GM12878 (cell line): ENCODE measurements at regions not wholly inside any gene's neighbourhood (a gene's known extent, or its start where the extent isn't known, plus 50 kb on each side); places are given as distances from the start of the nearest gene placed in this dataset.

Experiments used
- ATAC-seq: fragments of 200-7000 bp; cut with Tn5 transposase; 3 replicates; pipeline ENCODE4 v1.9.1; 2020; ENCODE audit warnings: mild to moderate bottlenecking, moderate library complexity
- BruUV-seq: library from RNA; stranded (reverse); fragments of 400-500 nt; replicated peaks from 2 replicates; lab custom pipeline; 2021; lab: Mats Ljungman, UMichigan
- CTCF ChIA-PET: fragments of 300-600 bp; sonication (Branson Sonifier 250); formaldehyde crosslinking; extraction: SDS; loops from one replicate; lab custom pipeline; 2021; ENCODE audit warnings: inconsistent platforms; lab: Yijun Ruan, JAX
- POLR2A ChIA-PET: fragments of 350-600 bp; formaldehyde crosslinking; extraction: SDS; loops from one replicate; lab custom pipeline; 2021; ENCODE audit warnings: inconsistent platforms; lab: Charles Lee
- RAD21 ChIA-PET: fragments of 300-600 bp; sonication (Branson Sonifier 250); formaldehyde crosslinking; loops from one replicate; lab custom pipeline; 2023; ENCODE audit warnings: antibody characterized with exemption; ENCODE audit not compliant: unreplicated experiment; lab: Charles Lee
- SMC1A ChIA-PET: fragments of 300-600 bp; sonication (Branson Sonifier 250); formaldehyde crosslinking; loops from one replicate; lab custom pipeline; 2023; ENCODE audit not compliant: unreplicated experiment, uncharacterized antibody; lab: Charles Lee
- DNase-seq: peaks from one replicate; pipeline ENCODE4 v3.0.0-alpha.2; 2011; ENCODE audit warnings: low read depth, low spot score
- FAIRE-seq: peaks from 3 replicates; lab custom pipeline; 2011; peaks lifted over from hg19 to GRCh38; lab: Jason Lieb, UNC
- H2AFZ ChIP-seq: 2 replicates; pipeline ENCODE4 v1.6.0; 2011; ENCODE audit warnings: low read depth, low read length, control low read depth; ENCODE audit not compliant: control insufficient read depth
- H3K27ac ChIP-seq: 2 replicates; pipeline ENCODE4 v1.5.1; 2011; ENCODE audit warnings: control low read depth; ENCODE audit not compliant: control insufficient read depth, insufficient read depth
- H3K27me3 ChIP-seq, 2 experiments: replicated peaks in 1 of 2; 2 replicates each; pipeline versions ENCODE4 v1.6.0 to v1.6.1; 2011; ENCODE audit warnings: low read length in 1 of 2; ENCODE audit not compliant: control insufficient read depth in 2 of 2, insufficient read depth in 2 of 2
- H3K36me3 ChIP-seq, 2 experiments: 2 replicates each; pipeline ENCODE4 v1.5.1; 2011; ENCODE audit warnings: low read length in 1 of 2; ENCODE audit not compliant: control insufficient read depth in 2 of 2, insufficient read depth in 2 of 2
- H3K4me1 ChIP-seq: 2 replicates; pipeline ENCODE4 v1.6.1; 2011; ENCODE audit warnings: mild to moderate bottlenecking, low read length, moderate library complexity, mixed read lengths; ENCODE audit not compliant: control insufficient read depth, insufficient read depth
- H3K4me2 ChIP-seq: 2 replicates; pipeline ENCODE4 v1.6.0; 2011; ENCODE audit warnings: control low read depth; ENCODE audit not compliant: control insufficient read depth, insufficient read depth
- H3K4me3 ChIP-seq: fragments of 200-600 bp; sonication (generic); 2 replicates; pipeline ENCODE4 v1.5.1; 2016
- H3K79me2 ChIP-seq: 2 replicates; pipeline ENCODE4 v1.6.0; 2011; ENCODE audit warnings: low read length; ENCODE audit not compliant: control insufficient read depth, insufficient read depth
- H3K9ac ChIP-seq: 2 replicates; pipeline ENCODE4 v1.8.0; 2011; ENCODE audit warnings: low read length, control low read depth, mixed read lengths; ENCODE audit not compliant: control insufficient read depth, insufficient read depth
- H3K9me3 ChIP-seq: replicated peaks from 3 replicates; pipeline ENCODE4 v1.5.1; 2011; ENCODE audit warnings: mild to moderate bottlenecking, low read length; ENCODE audit not compliant: control insufficient read depth, insufficient read depth
- H4K20me1 ChIP-seq: 2 replicates; pipeline ENCODE4 v1.6.0; 2011; ENCODE audit not compliant: control insufficient read depth, insufficient read depth
- CREB1 ChIP-seq: IDR thresholded peaks from 2 replicates; pipeline ENCODE4 v1.6.1; 2012; ENCODE audit warnings: low read depth, mild to moderate bottlenecking, inconsistent platforms
- EP300 ChIP-seq, 2 experiments: fragments of 150-350 bp in 1 of 2; IDR thresholded peaks; 2 replicates each; pipeline ENCODE4 v1.6.1; 2011 to 2012; ENCODE audit warnings: low read depth in 2 of 2, low read length in 2 of 2, borderline replicate concordance in 1 of 2, improper control_type of control experiment in 1 of 2, inconsistent platforms in 1 of 2; ENCODE audit not compliant: control insufficient read depth in 1 of 2
- FOXM1 ChIP-seq: IDR thresholded peaks from 2 replicates; pipeline ENCODE4 v1.6.1; 2012; ENCODE audit warnings: low read depth, mild to moderate bottlenecking, inconsistent platforms, low read length, moderate library complexity
- GABPA ChIP-seq: IDR thresholded peaks from 2 replicates; pipeline ENCODE4 v1.6.1; 2014; ENCODE audit warnings: antibody characterized with exemption, low read depth, mild to moderate bottlenecking, inconsistent platforms
- NRF1 ChIP-seq: conservative IDR thresholded peaks from 2 replicates; pipeline ENCODE4 v1.6.1; 2011; ENCODE audit warnings: mild to moderate bottlenecking, low read depth, low read length, improper control_type of control experiment
- POLR2A ChIP-seq: IDR thresholded peaks from 2 replicates; pipeline ENCODE4 v1.6.1; 2011; ENCODE audit warnings: low read depth, mild to moderate bottlenecking, low read length
- POLR2AphosphoS2 ChIP-seq: IDR thresholded peaks from 2 replicates; pipeline ENCODE4 v1.6.1; 2011; ENCODE audit warnings: low read depth, mild to moderate bottlenecking, low read length, improper control_type of control experiment, moderate library complexity
- RBBP5 ChIP-seq: fragments of 200-600 bp; sonication (generic); conservative IDR thresholded peaks from 2 replicates; pipeline ENCODE4 v1.6.1; 2016
- STAT1 ChIP-seq: fragments of 450-650 bp; conservative IDR thresholded peaks from 2 replicates; pipeline ENCODE4 v1.6.1; 2014; ENCODE audit warnings: antibody characterized with exemption, mild to moderate bottlenecking
- TBL1XR1 ChIP-seq: IDR thresholded peaks from 2 replicates; pipeline ENCODE4 v1.6.1; 2012; ENCODE audit warnings: low read depth, low read length, improper control_type of control experiment
- TCF3 ChIP-seq: IDR thresholded peaks from 2 replicates; pipeline ENCODE4 v1.6.1; 2012; ENCODE audit warnings: low read depth, mild to moderate bottlenecking, low read length, borderline replicate concordance; ENCODE audit not compliant: insufficient read depth
- ZSCAN29 ChIP-seq: fragments of 450-650 bp; IDR thresholded peaks from 2 replicates; pipeline ENCODE4 v1.6.1; 2017; ENCODE audit warnings: mild to moderate bottlenecking, moderate library complexity
- WGBS: methylation state at CpG from one replicate; pipeline ENCODE4 v1.1.6; 2016; ENCODE audit warnings: low lambda C conversion rate; ENCODE audit not compliant: insufficient replicate concordance, insufficient coverage; ENCODE audit errors: missing lambda C conversion rate; 5-methylcytosine and 5-hydroxymethylcytosine counted together
- in situ Hi-C: fragments of 300-500 bp; cut with MboI; formaldehyde crosslinking; loops from 9 replicates; pipeline ENCODE4 v1.14.3; 2018; ENCODE audit warnings: mixed read lengths
- intact Hi-C: fragments of 100-400 bp; cut with micrococcal nuclease; formaldehyde crosslinking; loops from one replicate; pipeline ENCODE4 v1.14.2; 2022; ENCODE audit not compliant: unreplicated experiment
- TF ChIP-seq, protein P1 (sequence below): fragments of 450-650 bp; IDR thresholded peaks from 2 replicates; pipeline ENCODE4 v1.6.1; 2017; ENCODE audit warnings: mild to moderate bottlenecking, moderate library complexity
- TF ChIP-seq, protein P2 (sequence below): IDR thresholded peaks from 2 replicates; pipeline ENCODE4 v1.6.1; 2012; ENCODE audit warnings: low read length, inconsistent platforms
- TF ChIP-seq, protein P3 (sequence below): fragments of 450-650 bp; IDR thresholded peaks from 2 replicates; pipeline ENCODE4 v1.6.1; 2016; ENCODE audit warnings: mild to moderate bottlenecking

DNA sequence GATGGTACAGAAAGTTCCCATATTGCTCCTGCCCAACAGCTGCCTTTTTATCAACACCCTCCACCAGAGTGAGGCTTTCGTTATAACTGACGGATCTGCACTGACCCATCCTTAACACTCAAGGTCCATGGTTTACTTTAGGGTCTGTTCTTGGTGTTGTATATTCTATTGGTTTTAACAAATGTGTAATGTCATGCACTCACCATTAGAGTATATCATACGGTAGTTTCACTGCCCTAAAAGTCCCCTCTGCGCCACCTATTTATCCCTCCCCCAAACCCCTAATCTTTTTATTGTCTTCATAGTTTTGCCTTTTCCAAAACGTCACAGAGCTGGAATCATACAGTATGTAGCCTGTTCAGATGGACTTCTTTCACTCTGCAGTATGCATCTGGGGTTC lies 102.8 kb upstream of the TNS3 start (continued):
- TF ChIP-seq, protein P1, sequence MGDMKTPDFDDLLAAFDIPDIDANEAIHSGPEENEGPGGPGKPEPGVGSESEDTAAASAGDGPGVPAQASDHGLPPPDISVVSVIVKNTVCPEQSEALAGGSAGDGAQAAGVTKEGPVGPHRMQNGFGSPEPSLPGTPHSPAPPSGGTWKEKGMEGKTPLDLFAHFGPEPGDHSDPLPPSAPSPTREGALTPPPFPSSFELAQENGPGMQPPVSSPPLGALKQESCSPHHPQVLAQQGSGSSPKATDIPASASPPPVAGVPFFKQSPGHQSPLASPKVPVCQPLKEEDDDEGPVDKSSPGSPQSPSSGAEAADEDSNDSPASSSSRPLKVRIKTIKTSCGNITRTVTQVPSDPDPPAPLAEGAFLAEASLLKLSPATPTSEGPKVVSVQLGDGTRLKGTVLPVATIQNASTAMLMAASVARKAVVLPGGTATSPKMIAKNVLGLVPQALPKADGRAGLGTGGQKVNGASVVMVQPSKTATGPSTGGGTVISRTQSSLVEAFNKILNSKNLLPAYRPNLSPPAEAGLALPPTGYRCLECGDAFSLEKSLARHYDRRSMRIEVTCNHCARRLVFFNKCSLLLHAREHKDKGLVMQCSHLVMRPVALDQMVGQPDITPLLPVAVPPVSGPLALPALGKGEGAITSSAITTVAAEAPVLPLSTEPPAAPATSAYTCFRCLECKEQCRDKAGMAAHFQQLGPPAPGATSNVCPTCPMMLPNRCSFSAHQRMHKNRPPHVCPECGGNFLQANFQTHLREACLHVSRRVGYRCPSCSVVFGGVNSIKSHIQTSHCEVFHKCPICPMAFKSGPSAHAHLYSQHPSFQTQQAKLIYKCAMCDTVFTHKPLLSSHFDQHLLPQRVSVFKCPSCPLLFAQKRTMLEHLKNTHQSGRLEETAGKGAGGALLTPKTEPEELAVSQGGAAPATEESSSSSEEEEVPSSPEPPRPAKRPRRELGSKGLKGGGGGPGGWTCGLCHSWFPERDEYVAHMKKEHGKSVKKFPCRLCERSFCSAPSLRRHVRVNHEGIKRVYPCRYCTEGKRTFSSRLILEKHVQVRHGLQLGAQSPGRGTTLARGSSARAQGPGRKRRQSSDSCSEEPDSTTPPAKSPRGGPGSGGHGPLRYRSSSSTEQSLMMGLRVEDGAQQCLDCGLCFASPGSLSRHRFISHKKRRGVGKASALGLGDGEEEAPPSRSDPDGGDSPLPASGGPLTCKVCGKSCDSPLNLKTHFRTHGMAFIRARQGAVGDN, result no peak
- no peak for TF ChIP-seq TCF3
- TF ChIP-seq, all 136 proteins: peak for 0

DNA sequence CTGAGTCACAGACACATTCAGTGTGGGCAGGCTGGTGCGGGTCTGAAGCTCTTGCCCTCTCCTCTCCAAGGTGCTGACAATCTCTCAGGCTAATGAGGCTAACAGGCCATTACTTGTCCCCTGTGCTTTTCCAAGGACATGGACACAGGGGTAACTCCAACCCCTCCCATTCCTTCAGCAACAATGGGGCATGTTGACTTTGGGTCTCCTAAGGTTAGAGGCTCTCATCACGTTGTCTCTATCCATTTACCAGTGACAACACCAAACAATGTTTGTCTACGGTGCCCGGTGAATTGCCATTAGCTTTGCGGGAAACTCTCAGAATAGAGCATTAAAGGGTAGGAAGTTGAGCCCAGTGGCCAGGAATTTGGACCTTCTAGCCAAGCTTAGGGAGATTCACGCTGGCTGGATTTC lies 101.6 kb upstream of the TNS3 start:
- Histone ChIP-seq H3K27me3 (peaks cover 0 to 1% of the 10 kb centered on the region in 2 experiments; a peak in 1 of 4 replicates), H4K20me1 (no peaks in the 10 kb centered on the region), H3K4me2 (no peak overlapping the region), H3K36me3 (no peaks in the 10 kb centered on the region), H3K9me3 (no peaks in the 10 kb centered on the region), H3K27ac (no peak overlapping the region), H3K9ac (no peak overlapping the region), H3K4me1 (no peaks in the 10 kb centered on the region), H2AFZ (no peak overlapping the region), H3K4me3 (no peak overlapping the region), H3K79me2 (no peaks in the 10 kb centered on the region)
- POLR2A ChIA-PET, result no interaction called here
- intact Hi-C loops, result no loop called here
- 81% methylated on average over 6 of the region's 6 CpGs for WGBS
- DNase-seq (no peak), FAIRE-seq (no peak), ATAC-seq (no peak)
- BruUV-seq, result no TSS peak
- RAD21 ChIA-PET, result no interaction called here
- CTCF ChIA-PET, result no interaction called here
- in situ Hi-C loops, result no loop called here
- SMC1A ChIA-PET, result no interaction called here
- TF ChIP-seq EP300 (IDR thresholded peaks at IDR 0.05; ENCODE audit: borderline replicate concordance in 1 of 2, control insufficient read depth in 1 of 2, low read depth in 2 of 2, low read length in 2 of 2) (no peak), RBBP5 (no peak), CREB1 (no peak), TBL1XR1 (no peak), GABPA (no peak), STAT1 (no peak), FOXM1 (no peak), POLR2A (no peak), POLR2AphosphoS2 (no peak), NRF1 (no peak), ZSCAN29 (no peak)
- TF ChIP-seq, protein P2, sequence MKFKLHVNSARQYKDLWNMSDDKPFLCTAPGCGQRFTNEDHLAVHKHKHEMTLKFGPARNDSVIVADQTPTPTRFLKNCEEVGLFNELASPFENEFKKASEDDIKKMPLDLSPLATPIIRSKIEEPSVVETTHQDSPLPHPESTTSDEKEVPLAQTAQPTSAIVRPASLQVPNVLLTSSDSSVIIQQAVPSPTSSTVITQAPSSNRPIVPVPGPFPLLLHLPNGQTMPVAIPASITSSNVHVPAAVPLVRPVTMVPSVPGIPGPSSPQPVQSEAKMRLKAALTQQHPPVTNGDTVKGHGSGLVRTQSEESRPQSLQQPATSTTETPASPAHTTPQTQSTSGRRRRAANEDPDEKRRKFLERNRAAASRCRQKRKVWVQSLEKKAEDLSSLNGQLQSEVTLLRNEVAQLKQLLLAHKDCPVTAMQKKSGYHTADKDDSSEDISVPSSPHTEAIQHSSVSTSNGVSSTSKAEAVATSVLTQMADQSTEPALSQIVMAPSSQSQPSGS, result no peak
- TF ChIP-seq, protein P3, sequence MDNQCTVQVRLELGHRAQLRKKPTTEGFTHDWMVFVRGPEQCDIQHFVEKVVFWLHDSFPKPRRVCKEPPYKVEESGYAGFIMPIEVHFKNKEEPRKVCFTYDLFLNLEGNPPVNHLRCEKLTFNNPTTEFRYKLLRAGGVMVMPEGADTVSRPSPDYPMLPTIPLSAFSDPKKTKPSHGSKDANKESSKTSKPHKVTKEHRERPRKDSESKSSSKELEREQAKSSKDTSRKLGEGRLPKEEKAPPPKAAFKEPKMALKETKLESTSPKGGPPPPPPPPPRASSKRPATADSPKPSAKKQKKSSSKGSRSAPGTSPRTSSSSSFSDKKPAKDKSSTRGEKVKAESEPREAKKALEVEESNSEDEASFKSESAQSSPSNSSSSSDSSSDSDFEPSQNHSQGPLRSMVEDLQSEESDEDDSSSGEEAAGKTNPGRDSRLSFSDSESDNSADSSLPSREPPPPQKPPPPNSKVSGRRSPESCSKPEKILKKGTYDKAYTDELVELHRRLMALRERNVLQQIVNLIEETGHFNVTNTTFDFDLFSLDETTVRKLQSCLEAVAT, result no peak
